Karpas-422 (cell line): ENCODE measurements at regions not wholly inside any gene's neighbourhood (a gene's known extent, or its start where the extent isn't known, plus 50 kb on each side); places are given as distances from the start of the nearest gene placed in this dataset.

ENCODE experiments used
- DNase-seq: peaks from one replicate; pipeline ENCODE4 v3.0.0-alpha.2; 2015
- H2AFZ ChIP-seq: fragments of 200-600 bp; sonication (generic); 2 replicates; pipeline ENCODE4 v1.6.1; 2014; ENCODE audit warnings: antibody characterized with exemption, low read length, mixed read lengths
- H3K27ac ChIP-seq: fragments of 200-600 bp; sonication (generic); 2 replicates; pipeline ENCODE4 v1.5.1; 2014; ENCODE audit warnings: mild to moderate bottlenecking, low read length, moderate library complexity
- H3K27me3 ChIP-seq: fragments of 200-600 bp; sonication (generic); 2 replicates; pipeline ENCODE4 v1.6.1; 2014; ENCODE audit warnings: low read length, mixed read lengths
- H3K36me3 ChIP-seq: fragments of 200-600 bp; sonication (generic); 2 replicates; pipeline ENCODE4 v1.6.1; 2014; ENCODE audit warnings: low read length, mixed read lengths; ENCODE audit not compliant: insufficient read depth
- H3K4me1 ChIP-seq: fragments of 200-600 bp; sonication (generic); 2 replicates; pipeline ENCODE4 v1.6.1; 2014; ENCODE audit warnings: mild to moderate bottlenecking, low read length, mixed read lengths
- H3K4me2 ChIP-seq: fragments of 200-600 bp; sonication (generic); 2 replicates; pipeline ENCODE4 v1.6.1; 2014; ENCODE audit warnings: low read length, low read depth, mild to moderate bottlenecking; ENCODE audit not compliant: poor library complexity, severe bottlenecking
- H3K4me3 ChIP-seq: fragments of 200-600 bp; sonication (generic); 2 replicates; pipeline ENCODE4 v1.5.1; 2014; ENCODE audit warnings: mild to moderate bottlenecking, antibody characterized with exemption, low read length, mixed read lengths
- H3K79me2 ChIP-seq: fragments of 200-600 bp; sonication (generic); 2 replicates; pipeline ENCODE4 v1.6.1; 2014; ENCODE audit warnings: mild to moderate bottlenecking, low read length, mixed read lengths
- H3K9ac ChIP-seq: fragments of 200-600 bp; sonication (generic); 2 replicates; pipeline ENCODE4 v1.6.0; 2014; ENCODE audit warnings: low read length
- H3K9me2 ChIP-seq: fragments of 200-600 bp; sonication (generic), shearing (Covaris generic); replicated peaks from 2 replicates; pipeline ENCODE4 v1.6.0; 2014; ENCODE audit warnings: mild to moderate bottlenecking, low read length, moderate library complexity; ENCODE audit not compliant: insufficient read depth
- H3K9me3 ChIP-seq: fragments of 300-700, 200-600 bp; sonication (generic); 2 replicates; pipeline ENCODE4 v1.6.1; 2014; ENCODE audit warnings: low read length, mixed read lengths
- H4K20me1 ChIP-seq: fragments of 200-600 bp; sonication (generic); 2 replicates; pipeline ENCODE4 v1.6.1; 2014; ENCODE audit warnings: mild to moderate bottlenecking, antibody characterized with exemption, low read length, low read depth; ENCODE audit not compliant: insufficient read depth

DNA sequence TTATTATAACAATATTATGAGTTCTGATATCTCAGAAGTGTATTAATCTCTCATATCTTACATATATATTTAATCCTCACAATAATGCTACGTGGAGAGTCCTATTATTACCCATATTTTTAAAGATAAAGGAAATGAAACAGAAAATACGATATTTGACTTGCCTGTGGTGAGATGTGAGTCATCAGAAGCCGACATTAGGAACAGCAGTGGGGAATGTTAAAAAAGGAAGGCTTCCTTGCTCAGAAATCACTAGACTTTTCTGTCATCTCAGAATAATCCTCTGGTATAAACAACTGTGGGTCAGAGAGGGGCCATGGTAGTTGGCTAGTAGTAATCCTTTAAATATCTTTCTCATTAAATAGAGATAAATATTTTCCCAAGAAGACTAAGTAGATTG is 402.3 kb upstream of the PCDH15 start:
- Histone ChIP-seq H3K9ac (no peak overlapping the region), H3K27me3 (no peaks in the 10 kb centered on the region), H3K9me3 (peaks cover 24% of the 10 kb centered on the region), H2AFZ (no peak overlapping the region), H3K9me2 (no peaks in the 10 kb centered on the region), H4K20me1 (no peaks in the 10 kb centered on the region), H3K79me2 (no peaks in the 10 kb centered on the region), H3K27ac (no peak overlapping the region), H3K4me1 (no peaks in the 10 kb centered on the region), H3K36me3 (no peaks in the 10 kb centered on the region), H3K4me2 (no peak overlapping the region), H3K4me3 (no peak overlapping the region)
- no peak for DNase-seq

DNA sequence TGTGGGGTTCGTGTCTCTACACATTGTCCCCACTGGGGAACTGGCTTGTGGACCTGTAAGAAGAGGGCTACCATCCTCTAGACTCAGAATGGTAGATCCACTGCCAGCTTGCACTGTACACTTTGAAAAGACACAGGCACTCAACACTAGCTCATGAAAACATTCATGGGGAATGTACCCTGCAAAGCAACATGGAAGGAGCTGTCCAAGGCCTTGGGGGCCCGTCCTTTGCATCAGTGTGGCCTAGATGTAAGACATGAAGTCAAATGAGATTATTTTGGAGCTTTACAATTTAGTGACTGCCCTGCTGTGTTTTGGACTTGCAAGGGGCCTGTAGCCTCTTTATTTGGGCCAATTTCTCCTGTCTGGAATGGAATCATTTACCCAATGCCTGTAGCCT is 399.0 kb upstream of the PCDH15 start:
- no peaks in the 10 kb centered on the region for H3K36me3 ChIP-seq
- no peak overlapping the region for H3K27ac ChIP-seq
- peaks cover 32% of the 10 kb centered on the region for H3K9me3 ChIP-seq
- no peak overlapping the region for H3K9ac ChIP-seq
- H3K4me2 ChIP-seq: no peak overlapping the region
- H3K4me1 ChIP-seq: no peaks in the 10 kb centered on the region
- DNase-seq: no peak
- H3K9me2 ChIP-seq: no peaks in the 10 kb centered on the region
- no peak overlapping the region for H3K4me3 ChIP-seq
- H2AFZ ChIP-seq: no peak overlapping the region
- H3K27me3 ChIP-seq: no peaks in the 10 kb centered on the region
- H3K79me2 ChIP-seq: no peaks in the 10 kb centered on the region
- no peaks in the 10 kb centered on the region for H4K20me1 ChIP-seq

DNA sequence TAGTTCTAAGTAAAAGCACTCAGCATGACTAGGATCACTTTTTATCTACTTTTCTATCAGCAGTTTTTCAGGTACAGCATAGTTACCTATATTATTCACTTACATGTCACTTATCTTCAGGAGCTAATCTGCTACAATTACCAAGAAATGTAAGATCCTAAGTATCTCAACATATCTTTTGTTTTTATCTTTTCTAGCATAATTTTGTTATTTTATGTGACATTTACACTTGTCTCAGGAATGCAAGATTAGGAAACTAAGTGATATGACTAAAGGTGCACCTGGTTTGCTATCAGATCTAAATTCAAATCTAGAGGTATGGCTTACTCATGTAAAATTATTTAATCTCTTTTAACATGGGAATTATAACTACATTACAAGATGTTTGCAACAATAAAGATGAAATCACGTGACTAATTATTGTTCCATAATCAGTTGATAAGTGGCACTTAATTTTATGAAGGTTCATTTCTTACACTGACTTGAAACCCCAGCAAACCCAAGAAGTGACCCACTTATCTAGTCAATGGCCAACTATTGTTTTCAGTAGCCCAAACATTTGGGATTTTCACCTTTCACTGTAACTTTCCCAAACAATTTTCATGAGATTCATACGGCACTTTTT is 390.3 kb upstream of the PCDH15 start:
- no peaks in the 10 kb centered on the region for H4K20me1 ChIP-seq
- H2AFZ ChIP-seq: no peak overlapping the region
- no peak overlapping the region for H3K27ac ChIP-seq
- DNase-seq: no peak
- peaks cover 28% of the 10 kb centered on the region for H3K9me3 ChIP-seq
- no peaks in the 10 kb centered on the region for H3K27me3 ChIP-seq
- H3K4me1 ChIP-seq: no peaks in the 10 kb centered on the region
- no peaks in the 10 kb centered on the region for H3K9me2 ChIP-seq
- H3K4me3 ChIP-seq: no peak overlapping the region
- no peaks in the 10 kb centered on the region for H3K36me3 ChIP-seq
- no peaks in the 10 kb centered on the region for H3K79me2 ChIP-seq
- H3K4me2 ChIP-seq: no peak overlapping the region
- H3K9ac ChIP-seq: no peak overlapping the region

DNA sequence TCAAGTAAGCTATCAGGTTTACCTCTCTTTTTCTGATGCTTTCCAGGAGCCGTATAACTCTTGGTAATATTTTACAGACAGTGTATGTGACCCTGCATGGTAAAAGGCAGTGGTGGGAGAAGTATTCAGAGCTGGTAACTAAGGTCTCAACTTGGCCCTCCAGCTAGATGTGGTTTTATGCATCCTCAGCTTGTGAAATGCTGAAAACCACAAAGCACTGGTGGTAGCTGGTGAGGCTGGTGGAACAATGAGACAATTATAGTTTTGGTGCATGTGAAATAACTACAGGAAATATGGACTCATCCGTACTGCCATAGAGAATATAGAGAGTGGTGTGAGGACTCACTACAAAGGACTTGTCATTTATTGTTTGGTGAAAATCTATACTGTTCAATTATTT is 383.0 kb upstream of the PCDH15 start:
- Histone ChIP-seq H3K9me2 (no peaks in the 10 kb centered on the region), H3K9me3 (peaks cover 34% of the 10 kb centered on the region), H3K27me3 (no peaks in the 10 kb centered on the region), H3K79me2 (no peaks in the 10 kb centered on the region), H3K27ac (no peak overlapping the region), H3K4me2 (no peak overlapping the region), H2AFZ (no peak overlapping the region), H3K9ac (no peak overlapping the region), H3K4me1 (no peaks in the 10 kb centered on the region), H3K36me3 (no peaks in the 10 kb centered on the region), H3K4me3 (no peak overlapping the region), H4K20me1 (no peaks in the 10 kb centered on the region)
- DNase-seq: no peak

DNA sequence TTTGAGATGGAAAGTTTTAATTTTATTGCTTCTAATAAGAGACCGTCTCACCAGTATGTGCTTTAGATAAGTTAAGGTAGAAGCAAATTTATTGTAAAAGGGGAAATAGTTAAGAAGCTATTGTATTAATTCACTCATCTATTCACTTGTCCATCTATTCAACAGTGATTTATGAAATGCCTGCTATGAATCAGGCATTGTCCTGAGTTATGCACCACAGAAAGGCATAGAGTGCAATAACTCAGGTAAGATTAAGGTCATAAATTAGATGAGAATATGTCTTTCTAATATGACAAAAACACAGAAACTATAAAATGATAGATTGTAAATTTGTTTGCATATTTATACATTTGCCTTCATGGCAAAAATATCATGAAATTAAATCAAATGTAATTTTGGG is 379.3 kb upstream of the PCDH15 start:
- no peak overlapping the region for H2AFZ ChIP-seq
- H3K36me3 ChIP-seq: no peaks in the 10 kb centered on the region
- H3K4me2 ChIP-seq: no peak overlapping the region
- DNase-seq: no peak
- H3K9me2 ChIP-seq: no peaks in the 10 kb centered on the region
- no peaks in the 10 kb centered on the region for H3K79me2 ChIP-seq
- H3K27ac ChIP-seq: no peak overlapping the region
- peaks cover 49% of the 10 kb centered on the region for H3K9me3 ChIP-seq
- H4K20me1 ChIP-seq: no peaks in the 10 kb centered on the region
- H3K4me3 ChIP-seq: no peak overlapping the region
- no peaks in the 10 kb centered on the region for H3K4me1 ChIP-seq
- no peaks in the 10 kb centered on the region for H3K27me3 ChIP-seq
- no peak overlapping the region for H3K9ac ChIP-seq

DNA sequence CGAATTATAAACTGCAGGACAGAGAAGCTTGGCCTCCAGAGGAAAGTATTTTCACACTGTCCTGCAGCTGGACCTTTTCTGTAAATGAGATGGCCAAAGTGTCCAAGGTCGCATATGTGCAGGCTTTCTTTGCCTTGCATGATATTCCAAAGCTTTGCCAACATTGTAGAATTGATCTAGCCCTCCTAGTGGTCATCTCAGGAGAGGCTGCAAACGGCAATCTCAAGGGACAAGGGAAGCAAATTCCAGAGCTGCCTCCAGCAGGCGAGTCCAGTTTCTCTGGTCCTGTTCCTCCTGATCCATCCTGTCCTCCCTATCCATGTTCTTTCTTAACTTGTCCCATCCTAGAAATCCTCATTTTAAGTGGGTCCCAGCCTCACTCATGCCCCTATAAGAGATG is 373.4 kb upstream of the PCDH15 start:
- Histone ChIP-seq H3K79me2 (no peaks in the 10 kb centered on the region), H2AFZ (no peak overlapping the region), H4K20me1 (no peaks in the 10 kb centered on the region), H3K27me3 (no peaks in the 10 kb centered on the region), H3K9me3 (peaks cover 36% of the 10 kb centered on the region), H3K9me2 (no peaks in the 10 kb centered on the region), H3K9ac (no peak overlapping the region), H3K4me2 (no peak overlapping the region), H3K4me1 (no peaks in the 10 kb centered on the region), H3K27ac (no peak overlapping the region), H3K4me3 (no peak overlapping the region), H3K36me3 (no peaks in the 10 kb centered on the region)
- DNase-seq: no peak

DNA sequence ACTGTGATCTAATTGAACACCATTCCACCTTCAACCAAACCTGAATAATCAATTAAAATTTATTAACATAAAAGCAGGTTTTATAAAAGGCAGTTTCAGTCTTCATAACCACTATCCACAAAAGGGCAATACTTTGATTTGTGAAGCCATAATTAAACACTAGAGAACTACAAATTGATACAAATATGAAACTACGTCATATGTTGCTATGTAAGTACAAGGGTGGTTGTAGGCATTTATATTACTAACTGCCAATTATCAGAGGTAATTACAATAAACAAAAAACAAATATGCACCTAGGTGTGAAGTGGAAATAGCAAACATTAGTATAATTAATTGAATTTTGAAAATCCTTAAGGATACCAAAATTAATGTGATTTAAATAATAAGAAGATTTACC is 368.5 kb upstream of the PCDH15 start:
- H3K4me2 ChIP-seq: no peak overlapping the region
- H2AFZ ChIP-seq: no peak overlapping the region
- no peaks in the 10 kb centered on the region for H3K9me2 ChIP-seq
- no peaks in the 10 kb centered on the region for H3K27me3 ChIP-seq
- no peaks in the 10 kb centered on the region for H3K36me3 ChIP-seq
- no peak overlapping the region for H3K27ac ChIP-seq
- no peaks in the 10 kb centered on the region for H3K4me1 ChIP-seq
- no peak overlapping the region for H3K4me3 ChIP-seq
- H3K9ac ChIP-seq: no peak overlapping the region
- H4K20me1 ChIP-seq: no peaks in the 10 kb centered on the region
- H3K9me3 ChIP-seq: peaks cover 23% of the 10 kb centered on the region
- H3K79me2 ChIP-seq: no peaks in the 10 kb centered on the region
- DNase-seq: no peak

DNA sequence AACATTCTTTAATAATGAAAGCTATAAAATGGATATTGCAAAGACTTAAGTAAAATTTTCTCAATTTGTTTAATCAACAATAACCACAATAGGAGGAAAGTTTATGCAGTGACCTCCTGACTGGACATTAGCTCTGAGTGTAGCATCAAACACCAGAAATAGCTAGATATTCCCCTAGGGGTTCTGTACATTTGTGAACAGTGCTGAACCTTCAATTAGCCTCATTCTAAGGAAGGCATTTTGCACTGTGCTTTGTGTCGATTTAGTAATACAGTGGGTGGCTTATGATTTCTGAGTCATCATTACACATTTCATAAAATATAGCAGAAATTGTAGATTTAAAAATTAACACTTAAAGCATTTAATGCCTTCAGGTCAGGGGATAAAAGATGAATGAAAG is 367.3 kb upstream of the PCDH15 start:
- Histone ChIP-seq H2AFZ (no peak overlapping the region), H4K20me1 (no peaks in the 10 kb centered on the region), H3K79me2 (no peaks in the 10 kb centered on the region), H3K27me3 (no peaks in the 10 kb centered on the region), H3K4me2 (no peak overlapping the region), H3K27ac (no peak overlapping the region), H3K9me2 (no peaks in the 10 kb centered on the region), H3K36me3 (no peaks in the 10 kb centered on the region), H3K4me3 (no peak overlapping the region), H3K4me1 (no peaks in the 10 kb centered on the region), H3K9ac (no peak overlapping the region), H3K9me3 (peaks cover 20% of the 10 kb centered on the region)
- DNase-seq: no peak
